ENCODE measurements at regions not wholly inside any gene's neighbourhood (a gene's known extent, or its start where the extent isn't known, plus 50 kb on each side); places are given as distances from the start of the nearest gene placed in this dataset.

DNA sequence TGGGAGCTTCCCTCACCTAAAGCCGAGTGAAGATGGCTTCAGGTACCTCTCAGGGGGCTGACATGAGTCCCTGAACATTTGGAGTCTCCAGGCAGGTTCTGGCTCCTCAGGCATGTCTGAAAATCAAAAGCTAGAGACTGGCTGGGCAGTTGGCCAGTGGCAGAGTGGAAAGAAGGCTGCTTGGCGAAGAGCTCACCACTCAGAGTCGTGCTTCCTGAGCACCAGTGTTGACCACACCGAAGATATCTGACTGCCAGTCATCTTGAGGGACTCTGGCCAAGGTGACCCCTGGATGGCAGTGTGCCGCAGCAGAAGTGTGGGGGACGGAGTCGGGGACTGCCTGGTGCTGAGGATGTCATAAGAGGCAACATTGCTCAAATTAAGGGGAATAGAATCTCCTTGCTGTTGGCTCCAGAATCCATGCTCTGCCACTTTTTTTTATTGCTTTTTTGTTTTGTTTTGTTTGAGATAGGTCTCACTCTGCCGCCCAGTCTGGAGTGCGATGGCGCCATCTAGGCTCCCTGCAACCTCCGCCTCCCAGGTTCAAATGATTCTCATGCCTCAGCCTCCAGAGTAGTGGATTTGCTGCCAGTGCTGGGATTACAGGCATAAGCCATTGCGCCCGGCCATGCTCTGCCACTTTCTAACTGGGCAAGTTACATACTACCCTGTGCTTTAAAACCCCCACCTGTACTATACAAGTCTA is 172.5 kb upstream of the GATB start:
- H3K4me1 ChIP-seq (replicated peaks) = no peaks in the 10 kb centered on the region
- intact Hi-C loops (cut with DNase I) = no loop called here
- no peak for TF ChIP-seq POLR2AphosphoS5 (IDR thresholded peaks at IDR 0.05)
- TF ChIP-seq, protein P1, sequence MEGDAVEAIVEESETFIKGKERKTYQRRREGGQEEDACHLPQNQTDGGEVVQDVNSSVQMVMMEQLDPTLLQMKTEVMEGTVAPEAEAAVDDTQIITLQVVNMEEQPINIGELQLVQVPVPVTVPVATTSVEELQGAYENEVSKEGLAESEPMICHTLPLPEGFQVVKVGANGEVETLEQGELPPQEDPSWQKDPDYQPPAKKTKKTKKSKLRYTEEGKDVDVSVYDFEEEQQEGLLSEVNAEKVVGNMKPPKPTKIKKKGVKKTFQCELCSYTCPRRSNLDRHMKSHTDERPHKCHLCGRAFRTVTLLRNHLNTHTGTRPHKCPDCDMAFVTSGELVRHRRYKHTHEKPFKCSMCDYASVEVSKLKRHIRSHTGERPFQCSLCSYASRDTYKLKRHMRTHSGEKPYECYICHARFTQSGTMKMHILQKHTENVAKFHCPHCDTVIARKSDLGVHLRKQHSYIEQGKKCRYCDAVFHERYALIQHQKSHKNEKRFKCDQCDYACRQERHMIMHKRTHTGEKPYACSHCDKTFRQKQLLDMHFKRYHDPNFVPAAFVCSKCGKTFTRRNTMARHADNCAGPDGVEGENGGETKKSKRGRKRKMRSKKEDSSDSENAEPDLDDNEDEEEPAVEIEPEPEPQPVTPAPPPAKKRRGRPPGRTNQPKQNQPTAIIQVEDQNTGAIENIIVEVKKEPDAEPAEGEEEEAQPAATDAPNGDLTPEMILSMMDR (IDR thresholded peaks at IDR 0.05) = no peak
- no peak for TF ChIP-seq POLR2A (IDR thresholded peaks at IDR 0.05)
- no peak overlapping the region for H3K4me3 ChIP-seq
- WGBS = 85% methylated on average over 12 of the region's 13 CpGs
- H3K27ac ChIP-seq = no peak overlapping the region
- no peak for DNase-seq (ENCODE audit: low spot score)
- H3K27me3 ChIP-seq (replicated peaks; ENCODE audit: insufficient read depth) = no peaks in the 10 kb centered on the region
- no peaks in the 10 kb centered on the region for H3K9me3 ChIP-seq
- H3K36me3 ChIP-seq = no peaks in the 10 kb centered on the region

DNA sequence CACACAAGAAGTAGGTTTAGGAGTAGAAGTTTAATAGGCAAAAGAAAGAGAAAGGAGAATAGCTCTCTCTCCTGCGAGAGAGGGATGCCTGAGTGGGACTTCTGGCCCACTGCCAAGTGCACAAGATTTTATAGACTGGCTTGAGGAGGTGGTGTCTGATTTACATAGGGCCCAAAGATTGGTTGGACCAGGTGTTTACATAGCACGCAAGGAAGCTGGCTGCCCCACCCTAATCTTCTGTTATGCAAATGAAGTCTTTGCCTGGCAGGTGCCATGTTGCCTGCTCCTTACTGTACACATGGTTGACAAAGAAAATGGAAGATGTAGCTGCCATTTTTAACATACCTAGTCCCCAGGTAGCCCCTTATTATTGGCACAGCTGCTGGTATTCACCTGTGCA is 170.8 kb upstream of the GATB start:
- Histone ChIP-seq H3K4me3 (no peak overlapping the region), H3K27me3 (replicated peaks; ENCODE audit: insufficient read depth) (no peaks in the 10 kb centered on the region), H3K4me1 (replicated peaks) (no peaks in the 10 kb centered on the region), H3K27ac (no peak overlapping the region), H3K36me3 (no peaks in the 10 kb centered on the region), H3K9me3 (no peaks in the 10 kb centered on the region)
- 29% methylated on average over 2 of the region's 2 CpGs for WGBS
- intact Hi-C loops (cut with DNase I) = no loop called here
- TF ChIP-seq POLR2AphosphoS5 (IDR thresholded peaks at IDR 0.05) (no peak), POLR2A (IDR thresholded peaks at IDR 0.05) (no peak)
- TF ChIP-seq, protein P1 (IDR thresholded peaks at IDR 0.05) = no peak
- no peak for DNase-seq (ENCODE audit: low spot score)

DNA sequence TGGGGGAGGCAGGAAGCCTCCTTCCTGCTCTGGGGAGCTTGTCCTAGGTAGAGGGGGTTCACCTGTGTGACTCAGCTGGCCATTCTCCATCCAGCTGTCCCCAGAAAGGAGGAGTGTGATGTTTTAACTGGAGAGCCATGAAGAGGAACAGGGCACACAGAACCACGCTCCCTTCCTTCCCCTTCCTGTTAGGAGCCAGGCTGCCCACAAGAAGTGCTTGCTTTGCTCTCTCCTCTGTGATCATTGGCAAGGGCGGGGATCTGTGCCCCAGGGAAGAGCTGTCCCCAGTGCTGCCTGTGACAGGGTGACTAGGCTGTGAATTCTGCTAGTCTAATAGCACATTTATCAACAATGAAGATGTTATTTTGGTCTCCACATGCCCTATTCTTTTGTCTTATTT is 169.6 kb upstream of the GATB start:
- DNase-seq (ENCODE audit: low spot score) = no peak
- Histone ChIP-seq H3K27me3 (replicated peaks; ENCODE audit: insufficient read depth) (no peaks in the 10 kb centered on the region), H3K4me3 (no peak overlapping the region), H3K4me1 (replicated peaks) (no peaks in the 10 kb centered on the region), H3K27ac (no peak overlapping the region), H3K9me3 (no peaks in the 10 kb centered on the region), H3K36me3 (no peaks in the 10 kb centered on the region)
- intact Hi-C loops (cut with DNase I) = no loop called here
- no peak for TF ChIP-seq POLR2A (IDR thresholded peaks at IDR 0.05)
- 72% methylated on average over 2 of the region's 2 CpGs for WGBS

DNA sequence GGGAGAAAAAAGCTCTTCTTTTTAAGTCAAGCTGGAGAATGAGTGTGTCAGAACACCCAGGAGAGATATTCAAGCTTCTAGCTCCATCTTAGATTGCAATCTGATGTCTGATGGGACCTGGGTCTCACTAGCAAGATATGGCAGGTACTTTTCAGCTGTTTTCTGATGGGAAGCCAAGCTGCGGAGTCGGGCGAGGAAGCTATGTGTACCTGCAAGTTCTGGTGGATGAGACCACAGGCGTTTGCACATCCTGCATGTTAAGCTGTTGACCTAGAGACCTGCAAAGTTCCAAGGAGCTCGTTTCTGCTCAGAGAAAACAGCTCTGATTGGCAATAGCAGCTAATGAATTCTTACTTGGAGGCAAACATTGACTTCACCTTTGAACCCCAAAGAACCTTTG is 167.3 kb upstream of the GATB start:
- WGBS = 77% methylated on average over 5 of the region's 5 CpGs
- no peak for DNase-seq (ENCODE audit: low spot score)
- TF ChIP-seq POLR2A (IDR thresholded peaks at IDR 0.05) (no peak), POLR2AphosphoS5 (IDR thresholded peaks at IDR 0.05) (no peak)
- TF ChIP-seq, protein P1 (IDR thresholded peaks at IDR 0.05) = no peak
- intact Hi-C loops (cut with DNase I) = no loop called here
- H3K4me1 ChIP-seq (replicated peaks) = no peaks in the 10 kb centered on the region
- no peaks in the 10 kb centered on the region for H3K27me3 ChIP-seq (replicated peaks; ENCODE audit: insufficient read depth)
- no peak overlapping the region for H3K27ac ChIP-seq
- H3K4me3 ChIP-seq = no peak overlapping the region
- no peaks in the 10 kb centered on the region for H3K9me3 ChIP-seq
- H3K36me3 ChIP-seq = no peaks in the 10 kb centered on the region

DNA sequence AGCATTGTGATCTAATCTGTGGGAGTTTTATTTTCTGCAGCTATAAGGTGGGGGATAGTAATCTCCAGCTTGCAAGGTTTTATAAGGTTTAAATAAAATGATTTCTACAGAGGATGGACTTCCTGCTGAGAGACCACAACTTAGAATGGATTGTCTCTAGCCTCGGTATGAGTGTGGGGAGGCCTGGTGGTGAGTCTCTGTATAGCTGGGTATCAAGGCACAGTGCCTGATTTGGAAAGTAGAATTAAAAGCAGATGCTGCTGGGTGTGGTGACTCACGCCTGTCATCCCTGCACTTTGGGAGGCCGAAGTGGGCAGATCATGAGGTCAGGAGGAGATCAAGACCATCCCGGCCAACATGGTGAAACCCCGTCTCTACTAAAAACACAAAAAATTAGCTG is 162.0 kb upstream of the GATB start:
- intact Hi-C loops (cut with DNase I) = no loop called here

More for the DNA sequence above, 162.0 kb upstream of the GATB start:
- no peak for DNase-seq (ENCODE audit: low spot score)
- no peaks in the 10 kb centered on the region for H3K9me3 ChIP-seq
- no peaks in the 10 kb centered on the region for H3K27me3 ChIP-seq (replicated peaks; ENCODE audit: insufficient read depth)
- no peak overlapping the region for H3K4me3 ChIP-seq
- H3K36me3 ChIP-seq = no peaks in the 10 kb centered on the region
- H3K4me1 ChIP-seq (replicated peaks) = no peaks in the 10 kb centered on the region
- no peak overlapping the region for H3K27ac ChIP-seq
- TF ChIP-seq POLR2A (IDR thresholded peaks at IDR 0.05) (no peak), POLR2AphosphoS5 (IDR thresholded peaks at IDR 0.05) (no peak)
- TF ChIP-seq, protein P1 (IDR thresholded peaks at IDR 0.05) = no peak
- 95% methylated on average over 5 of the region's 5 CpGs for WGBS
